ENCODE measurements at regions not wholly inside any gene's neighbourhood (a gene's known extent, or its start where the extent isn't known, plus 50 kb on each side); places are given as distances from the start of the nearest gene placed in this dataset.
"Not testable (repeated sequence)": the region's sequence is repeated elsewhere in the genome, so short reads cannot be mapped to it uniquely, and the experiment has no call there.

DNA sequence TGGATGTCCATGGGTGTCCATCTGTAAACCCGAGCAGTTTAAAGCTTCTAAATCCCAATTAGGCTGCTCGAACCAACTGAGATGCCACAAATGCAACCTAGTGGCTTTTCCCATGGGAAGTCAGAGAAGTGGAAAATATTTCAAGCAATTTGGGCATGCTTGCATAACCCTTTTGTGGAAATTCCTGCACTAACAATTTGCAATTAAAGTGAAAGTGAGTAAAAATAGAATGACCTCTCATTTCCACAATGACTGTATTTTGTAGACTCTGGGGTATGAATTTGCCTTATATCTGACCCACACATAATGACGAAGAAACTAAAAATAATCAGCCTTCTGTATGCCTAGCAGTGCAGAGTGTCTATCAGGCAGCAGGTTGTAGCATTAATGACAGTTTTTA lies 91.8 kb upstream of the TSC22D1 start:
- Mint-ChIP-seq H3K4me3 (no peak overlapping the region), H3K27ac (no peak overlapping the region), H3K4me1 (no peaks in the 10 kb centered on the region), H3K9me3 (no peaks in the 10 kb centered on the region), H3K27me3 (ENCODE audit: low read depth) (no peaks in the 10 kb centered on the region), H3K36me3 (ENCODE audit: low read depth) (no peaks in the 10 kb centered on the region)
- TF ChIP-seq, protein P1, sequence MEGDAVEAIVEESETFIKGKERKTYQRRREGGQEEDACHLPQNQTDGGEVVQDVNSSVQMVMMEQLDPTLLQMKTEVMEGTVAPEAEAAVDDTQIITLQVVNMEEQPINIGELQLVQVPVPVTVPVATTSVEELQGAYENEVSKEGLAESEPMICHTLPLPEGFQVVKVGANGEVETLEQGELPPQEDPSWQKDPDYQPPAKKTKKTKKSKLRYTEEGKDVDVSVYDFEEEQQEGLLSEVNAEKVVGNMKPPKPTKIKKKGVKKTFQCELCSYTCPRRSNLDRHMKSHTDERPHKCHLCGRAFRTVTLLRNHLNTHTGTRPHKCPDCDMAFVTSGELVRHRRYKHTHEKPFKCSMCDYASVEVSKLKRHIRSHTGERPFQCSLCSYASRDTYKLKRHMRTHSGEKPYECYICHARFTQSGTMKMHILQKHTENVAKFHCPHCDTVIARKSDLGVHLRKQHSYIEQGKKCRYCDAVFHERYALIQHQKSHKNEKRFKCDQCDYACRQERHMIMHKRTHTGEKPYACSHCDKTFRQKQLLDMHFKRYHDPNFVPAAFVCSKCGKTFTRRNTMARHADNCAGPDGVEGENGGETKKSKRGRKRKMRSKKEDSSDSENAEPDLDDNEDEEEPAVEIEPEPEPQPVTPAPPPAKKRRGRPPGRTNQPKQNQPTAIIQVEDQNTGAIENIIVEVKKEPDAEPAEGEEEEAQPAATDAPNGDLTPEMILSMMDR (IDR thresholded peaks at IDR 0.05; ENCODE audit: unreplicated experiment in 3 of 3), result no peak

DNA sequence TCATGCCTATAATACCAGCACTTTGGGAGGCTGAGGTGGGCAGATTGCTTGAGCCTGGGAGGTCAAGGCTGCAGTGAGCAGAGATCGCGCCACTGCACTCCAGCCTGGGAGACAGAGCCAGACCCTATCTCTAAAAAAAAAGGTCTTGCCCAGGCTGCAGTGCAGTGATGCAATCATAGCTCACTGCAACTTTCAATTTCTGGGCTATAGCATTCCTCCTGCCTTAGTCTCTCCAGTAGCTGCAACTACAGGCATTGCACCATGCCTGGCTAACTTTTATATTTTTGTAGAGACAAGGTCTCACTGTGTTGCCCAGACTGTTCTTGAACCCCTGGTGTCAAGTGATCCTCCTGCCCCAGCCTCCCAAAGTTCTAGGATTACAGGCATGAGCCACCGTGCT lies 90.4 kb upstream of the TSC22D1 start:
- not testable (repeated sequence) for H3K36me3 Mint-ChIP-seq (ENCODE audit: low read depth); H3K27me3 Mint-ChIP-seq (ENCODE audit: low read depth); H3K4me1 Mint-ChIP-seq; H3K27ac Mint-ChIP-seq; H3K4me3 Mint-ChIP-seq; H3K9me3 Mint-ChIP-seq

DNA sequence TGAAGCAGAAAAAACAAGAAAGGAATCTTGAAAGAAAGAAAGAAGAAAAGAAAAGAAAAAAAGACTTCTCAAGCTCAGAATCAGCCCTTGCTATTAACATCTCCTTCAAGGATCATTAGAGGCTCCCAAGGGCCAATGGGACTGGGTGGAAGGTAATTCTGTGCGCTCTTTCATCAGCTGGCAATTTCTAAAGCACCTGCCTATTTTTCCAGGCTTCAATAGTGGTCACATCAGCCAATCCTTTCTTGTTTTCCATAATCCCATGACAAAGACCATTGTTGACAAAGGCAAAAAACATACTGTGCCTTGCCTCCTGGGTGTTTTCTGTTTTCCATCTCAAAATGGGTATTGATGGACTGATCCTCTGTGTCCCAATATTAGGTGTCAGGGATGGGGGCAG lies 88.2 kb upstream of the TSC22D1 start:
- Mint-ChIP-seq H3K27me3 (ENCODE audit: low read depth) (no peaks in the 10 kb centered on the region), H3K36me3 (ENCODE audit: low read depth) (no peaks in the 10 kb centered on the region), H3K4me3 (no peak overlapping the region), H3K4me1 (no peaks in the 10 kb centered on the region), H3K9me3 (no peaks in the 10 kb centered on the region), H3K27ac (no peak overlapping the region)
- TF ChIP-seq, protein P1 (IDR thresholded peaks at IDR 0.05; ENCODE audit: unreplicated experiment in 3 of 3), result no peak

DNA sequence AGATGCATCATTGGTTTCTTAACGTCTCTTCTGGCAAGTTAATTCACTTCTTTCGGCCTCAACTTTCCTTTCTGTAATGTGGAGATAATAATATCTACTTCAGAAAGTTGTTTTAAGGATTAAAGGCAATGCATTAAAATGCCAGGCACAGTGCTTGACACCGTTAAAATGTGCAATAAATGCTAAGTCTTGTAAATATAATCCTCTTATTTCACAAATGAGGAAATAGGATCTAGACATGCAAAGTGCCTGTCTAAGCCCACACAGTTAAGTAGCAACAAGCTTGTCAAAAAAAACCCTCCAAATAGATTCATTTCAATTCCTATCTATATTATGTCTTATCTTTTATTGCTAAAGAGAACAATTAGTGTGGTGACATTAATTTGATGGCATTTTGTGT lies 86.4 kb upstream of the TSC22D1 start:
- Mint-ChIP-seq H3K36me3 (ENCODE audit: low read depth) (no peaks in the 10 kb centered on the region), H3K4me3 (no peak overlapping the region), H3K4me1 (no peaks in the 10 kb centered on the region), H3K27me3 (ENCODE audit: low read depth) (no peaks in the 10 kb centered on the region), H3K27ac (no peak overlapping the region), H3K9me3 (no peaks in the 10 kb centered on the region)
- TF ChIP-seq, protein P1 (IDR thresholded peaks at IDR 0.05; ENCODE audit: unreplicated experiment in 3 of 3), result no peak

DNA sequence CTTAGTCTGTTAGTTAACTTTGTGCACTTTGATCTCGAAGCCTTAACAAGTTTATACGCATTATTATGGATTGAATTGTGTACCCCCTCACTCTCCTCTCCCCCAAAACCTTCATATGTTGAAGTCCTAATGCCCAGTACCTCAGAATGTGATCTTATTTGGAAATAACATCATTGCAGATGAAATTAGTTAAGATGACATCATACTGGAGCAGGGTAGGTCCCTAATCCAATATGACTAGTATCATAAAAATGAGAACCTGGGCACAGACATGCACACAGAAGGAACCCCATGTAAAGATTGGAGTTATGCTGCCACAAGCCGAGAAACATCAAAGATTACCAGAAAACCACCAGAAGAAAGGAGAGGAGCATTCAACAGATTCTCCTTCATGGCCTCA lies 85.8 kb upstream of the TSC22D1 start:
- no peaks in the 10 kb centered on the region for H3K27me3 Mint-ChIP-seq (ENCODE audit: low read depth)
- TF ChIP-seq, protein P1 (IDR thresholded peaks at IDR 0.05; ENCODE audit: unreplicated experiment in 3 of 3), result no peak
- no peaks in the 10 kb centered on the region for H3K4me1 Mint-ChIP-seq
- H3K4me3 Mint-ChIP-seq, result no peak overlapping the region
- no peaks in the 10 kb centered on the region for H3K9me3 Mint-ChIP-seq
- no peak overlapping the region for H3K27ac Mint-ChIP-seq
- no peaks in the 10 kb centered on the region for H3K36me3 Mint-ChIP-seq (ENCODE audit: low read depth)

DNA sequence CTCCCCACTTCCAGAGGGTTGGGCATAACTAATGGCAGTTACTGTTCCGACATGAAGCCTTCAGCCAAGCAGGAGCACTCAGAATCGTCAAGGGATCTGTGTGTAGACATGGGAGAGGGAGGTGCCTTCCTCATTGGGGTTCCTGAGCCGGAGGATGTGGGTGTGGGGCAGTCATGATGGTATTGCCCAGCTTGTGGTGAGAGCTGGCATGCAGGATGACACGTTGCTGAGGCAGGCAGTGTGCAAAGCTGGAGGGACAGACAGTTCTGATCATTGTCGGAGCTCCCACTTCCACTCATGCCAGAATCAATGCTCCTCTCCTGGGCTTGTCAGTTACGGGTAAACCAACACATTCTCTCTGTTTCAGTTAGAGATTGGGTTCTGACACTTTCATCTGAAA lies 83.9 kb upstream of the TSC22D1 start:
- no peaks in the 10 kb centered on the region for H3K27me3 Mint-ChIP-seq (ENCODE audit: low read depth)
- TF ChIP-seq, protein P1 (IDR thresholded peaks at IDR 0.05; ENCODE audit: unreplicated experiment in 3 of 3), result no peak
- no peaks in the 10 kb centered on the region for H3K9me3 Mint-ChIP-seq
- H3K36me3 Mint-ChIP-seq (ENCODE audit: low read depth), result no peaks in the 10 kb centered on the region
- no peak overlapping the region for H3K4me3 Mint-ChIP-seq
- no peaks in the 10 kb centered on the region for H3K4me1 Mint-ChIP-seq
- no peak overlapping the region for H3K27ac Mint-ChIP-seq
